ENCODE measurements at regions not wholly inside any gene's neighbourhood (a gene's known extent, or its start where the extent isn't known, plus 50 kb on each side); places are given as distances from the start of the nearest gene placed in this dataset.

GRCh38 chr13:40319699-40320579, 346.5 kb downstream of the FOXO1 start:
- no peaks in the 10 kb centered on the region for H3K9me3 ChIP-seq (ENCODE audit: control insufficient read depth, low read length)
- H3K36me3 ChIP-seq (ENCODE audit: control insufficient read depth, insufficient read depth, low read length): no peaks in the 10 kb centered on the region
- H3K27me3 ChIP-seq (ENCODE audit: control insufficient read depth, insufficient read depth, low read length): no peaks in the 10 kb centered on the region
- H3K9ac ChIP-seq (ENCODE audit: low read length): no peak overlapping the region
- H3K4me1 ChIP-seq (ENCODE audit: control insufficient read depth, insufficient read depth, low read length): no peaks in the 10 kb centered on the region
- H3K4me3 ChIP-seq (ENCODE audit: low read length): no peak overlapping the region

- no peaks in the 10 kb centered on the region for H3K9me3 ChIP-seq (ENCODE audit: control insufficient read depth, low read length)
- peaks cover 22% of the 10 kb centered on the region for H3K4me1 ChIP-seq (ENCODE audit: control insufficient read depth, insufficient read depth, low read length)
- H3K9ac ChIP-seq (ENCODE audit: low read length): no peak overlapping the region
- no peaks in the 10 kb centered on the region for H3K36me3 ChIP-seq (ENCODE audit: control insufficient read depth, insufficient read depth, low read length)
- H3K4me3 ChIP-seq (ENCODE audit: low read length): no peak overlapping the region
- H3K27me3 ChIP-seq (ENCODE audit: control insufficient read depth, insufficient read depth, low read length): no peaks in the 10 kb centered on the region
Observed at GRCh38 chr13:40328091-40328490, 338.4 kb downstream of the FOXO1 start.

- H3K4me1 ChIP-seq (ENCODE audit: control insufficient read depth, insufficient read depth, low read length): peaks cover 22% of the 10 kb centered on the region
- no peaks in the 10 kb centered on the region for H3K9me3 ChIP-seq (ENCODE audit: control insufficient read depth, low read length)
- H3K27me3 ChIP-seq (ENCODE audit: control insufficient read depth, insufficient read depth, low read length): no peaks in the 10 kb centered on the region
- no peak overlapping the region for H3K4me3 ChIP-seq (ENCODE audit: low read length)
- no peak overlapping the region for H3K9ac ChIP-seq (ENCODE audit: low read length)
- no peaks in the 10 kb centered on the region for H3K36me3 ChIP-seq (ENCODE audit: control insufficient read depth, insufficient read depth, low read length)
Observed at GRCh38 chr13:40329781-40330485, 336.5 kb downstream of the FOXO1 start.

- peaks cover 23% of the 10 kb centered on the region for H3K4me1 ChIP-seq (ENCODE audit: control insufficient read depth, insufficient read depth, low read length)
- H3K9ac ChIP-seq (ENCODE audit: low read length): no peak overlapping the region
- no peak overlapping the region for H3K4me3 ChIP-seq (ENCODE audit: low read length)
- no peaks in the 10 kb centered on the region for H3K27me3 ChIP-seq (ENCODE audit: control insufficient read depth, insufficient read depth, low read length)
- H3K9me3 ChIP-seq (ENCODE audit: control insufficient read depth, low read length): no peaks in the 10 kb centered on the region
- no peaks in the 10 kb centered on the region for H3K36me3 ChIP-seq (ENCODE audit: control insufficient read depth, insufficient read depth, low read length)
Observed at GRCh38 chr13:40330950-40331349, 335.5 kb downstream of the FOXO1 start.

- Histone ChIP-seq H3K9me3 (ENCODE audit: control insufficient read depth, low read length) (no peaks in the 10 kb centered on the region), H3K4me1 (ENCODE audit: control insufficient read depth, insufficient read depth, low read length) (peaks cover 32% of the 10 kb centered on the region), H3K36me3 (ENCODE audit: control insufficient read depth, insufficient read depth, low read length) (no peaks in the 10 kb centered on the region), H3K9ac (ENCODE audit: low read length) (no peak overlapping the region), H3K27me3 (ENCODE audit: control insufficient read depth, insufficient read depth, low read length) (no peaks in the 10 kb centered on the region), H3K4me3 (ENCODE audit: low read length) (no peak overlapping the region)
Observed at GRCh38 chr13:40331802-40332201, 334.6 kb downstream of the FOXO1 start.

- no peak overlapping the region for H3K4me3 ChIP-seq (ENCODE audit: low read length)
- H3K27me3 ChIP-seq (ENCODE audit: control insufficient read depth, insufficient read depth, low read length): no peaks in the 10 kb centered on the region
- no peaks in the 10 kb centered on the region for H3K36me3 ChIP-seq (ENCODE audit: control insufficient read depth, insufficient read depth, low read length)
- H3K9me3 ChIP-seq (ENCODE audit: control insufficient read depth, low read length): no peaks in the 10 kb centered on the region
- H3K9ac ChIP-seq (ENCODE audit: low read length): no peak overlapping the region
- H3K4me1 ChIP-seq (ENCODE audit: control insufficient read depth, insufficient read depth, low read length): peaks cover 37% of the 10 kb centered on the region
Observed at GRCh38 chr13:40333226-40333625, 333.2 kb downstream of the FOXO1 start.

GRCh38 chr13:40334031-40334430, 332.4 kb downstream of the FOXO1 start:
- H3K4me1 ChIP-seq (ENCODE audit: control insufficient read depth, insufficient read depth, low read length): peaks cover 39% of the 10 kb centered on the region
- H3K9ac ChIP-seq (ENCODE audit: low read length): no peak overlapping the region
- H3K4me3 ChIP-seq (ENCODE audit: low read length): no peak overlapping the region
- no peaks in the 10 kb centered on the region for H3K27me3 ChIP-seq (ENCODE audit: control insufficient read depth, insufficient read depth, low read length)
- H3K36me3 ChIP-seq (ENCODE audit: control insufficient read depth, insufficient read depth, low read length): no peaks in the 10 kb centered on the region
- no peaks in the 10 kb centered on the region for H3K9me3 ChIP-seq (ENCODE audit: control insufficient read depth, low read length)

- H3K27me3 ChIP-seq (ENCODE audit: control insufficient read depth, insufficient read depth, low read length): no peaks in the 10 kb centered on the region
- peaks cover 34% of the 10 kb centered on the region for H3K4me1 ChIP-seq (ENCODE audit: control insufficient read depth, insufficient read depth, low read length)
- H3K36me3 ChIP-seq (ENCODE audit: control insufficient read depth, insufficient read depth, low read length): no peaks in the 10 kb centered on the region
- no peak overlapping the region for H3K4me3 ChIP-seq (ENCODE audit: low read length)
- no peak overlapping the region for H3K9ac ChIP-seq (ENCODE audit: low read length)
- H3K9me3 ChIP-seq (ENCODE audit: control insufficient read depth, low read length): no peaks in the 10 kb centered on the region
Observed at GRCh38 chr13:40334616-40335015, 331.8 kb downstream of the FOXO1 start.

- Histone ChIP-seq H3K4me3 (ENCODE audit: low read length) (no peak overlapping the region), H3K27me3 (ENCODE audit: control insufficient read depth, insufficient read depth, low read length) (no peaks in the 10 kb centered on the region), H3K4me1 (ENCODE audit: control insufficient read depth, insufficient read depth, low read length) (peaks cover 24% of the 10 kb centered on the region), H3K9ac (ENCODE audit: low read length) (no peak overlapping the region), H3K36me3 (ENCODE audit: control insufficient read depth, insufficient read depth, low read length) (no peaks in the 10 kb centered on the region), H3K9me3 (ENCODE audit: control insufficient read depth, low read length) (no peaks in the 10 kb centered on the region)
Observed at GRCh38 chr13:40336228-40337221, 329.9 kb downstream of the FOXO1 start.

- no peaks in the 10 kb centered on the region for H3K27me3 ChIP-seq (ENCODE audit: control insufficient read depth, insufficient read depth, low read length)
- H3K4me3 ChIP-seq (ENCODE audit: low read length): no peak overlapping the region
- no peaks in the 10 kb centered on the region for H3K36me3 ChIP-seq (ENCODE audit: control insufficient read depth, insufficient read depth, low read length)
- H3K9me3 ChIP-seq (ENCODE audit: control insufficient read depth, low read length): no peaks in the 10 kb centered on the region
- H3K4me1 ChIP-seq (ENCODE audit: control insufficient read depth, insufficient read depth, low read length): peaks cover 18% of the 10 kb centered on the region
- no peak overlapping the region for H3K9ac ChIP-seq (ENCODE audit: low read length)
Observed at GRCh38 chr13:40337651-40338050, 328.8 kb downstream of the FOXO1 start.

GRCh38 chr13:40338217-40338616, 328.2 kb downstream of the FOXO1 start:
- Histone ChIP-seq H3K4me3 (ENCODE audit: low read length) (no peak overlapping the region), H3K4me1 (ENCODE audit: control insufficient read depth, insufficient read depth, low read length) (peaks cover 18% of the 10 kb centered on the region), H3K9me3 (ENCODE audit: control insufficient read depth, low read length) (no peaks in the 10 kb centered on the region), H3K27me3 (ENCODE audit: control insufficient read depth, insufficient read depth, low read length) (no peaks in the 10 kb centered on the region), H3K36me3 (ENCODE audit: control insufficient read depth, insufficient read depth, low read length) (no peaks in the 10 kb centered on the region), H3K9ac (ENCODE audit: low read length) (no peak overlapping the region)
